GM12878 (cell line): ENCODE measurements at regions not wholly inside any gene's neighbourhood (a gene's known extent, or its start where the extent isn't known, plus 50 kb on each side); places are given as distances from the start of the nearest gene placed in this dataset.

Experiments used
- ATAC-seq: fragments of 200-7000 bp; cut with Tn5 transposase; 3 replicates; pipeline ENCODE4 v1.9.1; 2020; ENCODE audit warnings: mild to moderate bottlenecking, moderate library complexity
- BruUV-seq: library from RNA; stranded (reverse); fragments of 400-500 nt; replicated peaks from 2 replicates; lab custom pipeline; 2021; lab: Mats Ljungman, UMichigan
- CTCF ChIA-PET: fragments of 300-600 bp; sonication (Branson Sonifier 250); formaldehyde crosslinking; extraction: SDS; loops from one replicate; lab custom pipeline; 2021; ENCODE audit warnings: inconsistent platforms; lab: Yijun Ruan, JAX
- POLR2A ChIA-PET: fragments of 350-600 bp; formaldehyde crosslinking; extraction: SDS; loops from one replicate; lab custom pipeline; 2021; ENCODE audit warnings: inconsistent platforms; lab: Charles Lee
- RAD21 ChIA-PET: fragments of 300-600 bp; sonication (Branson Sonifier 250); formaldehyde crosslinking; loops from one replicate; lab custom pipeline; 2023; ENCODE audit warnings: antibody characterized with exemption; ENCODE audit not compliant: unreplicated experiment; lab: Charles Lee
- SMC1A ChIA-PET: fragments of 300-600 bp; sonication (Branson Sonifier 250); formaldehyde crosslinking; loops from one replicate; lab custom pipeline; 2023; ENCODE audit not compliant: unreplicated experiment, uncharacterized antibody; lab: Charles Lee
- DNase-seq: peaks from one replicate; pipeline ENCODE4 v3.0.0-alpha.2; 2011; ENCODE audit warnings: low read depth, low spot score
- FAIRE-seq: peaks from 3 replicates; lab custom pipeline; 2011; peaks lifted over from hg19 to GRCh38; lab: Jason Lieb, UNC
- H2AFZ ChIP-seq: 2 replicates; pipeline ENCODE4 v1.6.0; 2011; ENCODE audit warnings: low read depth, low read length, control low read depth; ENCODE audit not compliant: control insufficient read depth
- H3K27ac ChIP-seq: 2 replicates; pipeline ENCODE4 v1.5.1; 2011; ENCODE audit warnings: control low read depth; ENCODE audit not compliant: control insufficient read depth, insufficient read depth
- H3K27me3 ChIP-seq, 2 experiments: replicated peaks in 1 of 2; 2 replicates each; pipeline versions ENCODE4 v1.6.0 to v1.6.1; 2011; ENCODE audit warnings: low read length in 1 of 2; ENCODE audit not compliant: control insufficient read depth in 2 of 2, insufficient read depth in 2 of 2
- H3K36me3 ChIP-seq, 2 experiments: 2 replicates each; pipeline ENCODE4 v1.5.1; 2011; ENCODE audit warnings: low read length in 1 of 2; ENCODE audit not compliant: control insufficient read depth in 2 of 2, insufficient read depth in 2 of 2
- H3K4me1 ChIP-seq: 2 replicates; pipeline ENCODE4 v1.6.1; 2011; ENCODE audit warnings: mild to moderate bottlenecking, low read length, moderate library complexity, mixed read lengths; ENCODE audit not compliant: control insufficient read depth, insufficient read depth
- H3K4me2 ChIP-seq: 2 replicates; pipeline ENCODE4 v1.6.0; 2011; ENCODE audit warnings: control low read depth; ENCODE audit not compliant: control insufficient read depth, insufficient read depth
- H3K4me3 ChIP-seq: fragments of 200-600 bp; sonication (generic); 2 replicates; pipeline ENCODE4 v1.5.1; 2016
- H3K79me2 ChIP-seq: 2 replicates; pipeline ENCODE4 v1.6.0; 2011; ENCODE audit warnings: low read length; ENCODE audit not compliant: control insufficient read depth, insufficient read depth
- H3K9ac ChIP-seq: 2 replicates; pipeline ENCODE4 v1.8.0; 2011; ENCODE audit warnings: low read length, control low read depth, mixed read lengths; ENCODE audit not compliant: control insufficient read depth, insufficient read depth
- H3K9me3 ChIP-seq: replicated peaks from 3 replicates; pipeline ENCODE4 v1.5.1; 2011; ENCODE audit warnings: mild to moderate bottlenecking, low read length; ENCODE audit not compliant: control insufficient read depth, insufficient read depth
- H4K20me1 ChIP-seq: 2 replicates; pipeline ENCODE4 v1.6.0; 2011; ENCODE audit not compliant: control insufficient read depth, insufficient read depth
- ATF2 ChIP-seq: IDR thresholded peaks from 2 replicates; pipeline ENCODE4 v1.6.1; 2012; ENCODE audit warnings: low read length, inconsistent platforms
- ATF7 ChIP-seq: fragments of 450-650 bp; IDR thresholded peaks from 2 replicates; pipeline ENCODE4 v1.6.1; 2016; ENCODE audit warnings: low read depth, mild to moderate bottlenecking
- BMI1 ChIP-seq: fragments of 450-650 bp; IDR thresholded peaks from 2 replicates; pipeline ENCODE4 v1.6.1; 2016; ENCODE audit warnings: mild to moderate bottlenecking, moderate library complexity, borderline replicate concordance
- FOS ChIP-seq: IDR thresholded peaks from 3 replicates; pipeline ENCODE4 v1.6.1; 2011; ENCODE audit warnings: borderline replicate concordance; ENCODE audit not compliant: insufficient read length; ENCODE audit errors: extremely low read depth
- FOXK2 ChIP-seq: fragments of 450-650 bp; IDR thresholded peaks from 2 replicates; pipeline ENCODE4 v1.6.1; 2017; ENCODE audit warnings: mild to moderate bottlenecking, moderate library complexity
- MEF2A ChIP-seq: IDR thresholded peaks from 2 replicates; pipeline ENCODE4 v1.6.1; 2011; ENCODE audit warnings: low read depth, mild to moderate bottlenecking, low read length, moderate library complexity; ENCODE audit not compliant: insufficient read depth
- MTA2 ChIP-seq: fragments of 450-650 bp; IDR thresholded peaks from 2 replicates; pipeline ENCODE4 v1.6.1; 2016; ENCODE audit warnings: low read depth, mild to moderate bottlenecking, moderate library complexity
- USF1 ChIP-seq: IDR thresholded peaks from 2 replicates; pipeline ENCODE4 v1.6.1; 2011; ENCODE audit warnings: borderline replicate concordance, low read depth, mild to moderate bottlenecking, moderate library complexity, mixed read lengths, low read length; ENCODE audit not compliant: insufficient read depth; ENCODE audit errors: extremely low read length
- ZNF24 ChIP-seq: fragments of 450-650 bp; IDR thresholded peaks from 2 replicates; pipeline ENCODE4 v1.6.1; 2017; ENCODE audit warnings: antibody characterized with exemption, mild to moderate bottlenecking
- WGBS: methylation state at CpG from one replicate; pipeline ENCODE4 v1.1.6; 2016; ENCODE audit warnings: low lambda C conversion rate; ENCODE audit not compliant: insufficient replicate concordance, insufficient coverage; ENCODE audit errors: missing lambda C conversion rate; 5-methylcytosine and 5-hydroxymethylcytosine counted together
- in situ Hi-C: fragments of 300-500 bp; cut with MboI; formaldehyde crosslinking; loops from 9 replicates; pipeline ENCODE4 v1.14.3; 2018; ENCODE audit warnings: mixed read lengths
- intact Hi-C: fragments of 100-400 bp; cut with micrococcal nuclease; formaldehyde crosslinking; loops from one replicate; pipeline ENCODE4 v1.14.2; 2022; ENCODE audit not compliant: unreplicated experiment
- TF ChIP-seq, protein P1 (sequence below): IDR thresholded peaks from 2 replicates; pipeline ENCODE4 v1.6.1; 2011; ENCODE audit warnings: low read depth, low read length, improper control_type of control experiment, borderline replicate concordance

- WGBS: 0% methylated on average over 3 of the region's 3 CpGs
- ChIA-PET SMC1A (no interaction called here), POLR2A (no interaction called here), CTCF (interaction anchor here (0.6 to 1.0 kb wide), 2 partner anchors 42 to 451 kb away, joined by 3 to 4 read pairs; no protein-coding TSS in a partner anchor), RAD21 (no interaction called here)
- no peaks in the 10 kb centered on the region for H3K27me3 ChIP-seq
- no peaks in the 10 kb centered on the region for H3K79me2 ChIP-seq
- BruUV-seq: no TSS peak
- no peak for FAIRE-seq
- intact Hi-C loops (no loop called here), in situ Hi-C loops (no loop called here)
- no peak overlapping the region for H3K9ac ChIP-seq
- ATAC-seq: no peak
- no peak overlapping the region for H2AFZ ChIP-seq
- DNase-seq: no peak
- H3K4me1 ChIP-seq: no peaks in the 10 kb centered on the region
- H3K36me3 ChIP-seq: no peaks in the 10 kb centered on the region
- no peak overlapping the region for H3K4me3 ChIP-seq
- no peaks in the 10 kb centered on the region for H4K20me1 ChIP-seq
- no peaks in the 10 kb centered on the region for H3K9me3 ChIP-seq
- H3K4me2 ChIP-seq: no peak overlapping the region
- H3K27ac ChIP-seq: no peak overlapping the region
- no peak for TF ChIP-seq ZNF24
- no peak for TF ChIP-seq FOXK2
- no peak for TF ChIP-seq MTA2
- no peak for TF ChIP-seq ATF7
- TF ChIP-seq, protein P1, sequence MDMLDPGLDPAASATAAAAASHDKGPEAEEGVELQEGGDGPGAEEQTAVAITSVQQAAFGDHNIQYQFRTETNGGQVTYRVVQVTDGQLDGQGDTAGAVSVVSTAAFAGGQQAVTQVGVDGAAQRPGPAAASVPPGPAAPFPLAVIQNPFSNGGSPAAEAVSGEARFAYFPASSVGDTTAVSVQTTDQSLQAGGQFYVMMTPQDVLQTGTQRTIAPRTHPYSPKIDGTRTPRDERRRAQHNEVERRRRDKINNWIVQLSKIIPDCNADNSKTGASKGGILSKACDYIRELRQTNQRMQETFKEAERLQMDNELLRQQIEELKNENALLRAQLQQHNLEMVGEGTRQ: no peak
- TF ChIP-seq FOS: no peak
- TF ChIP-seq BMI1: no peak
- no peak for TF ChIP-seq MEF2A
- no peak for TF ChIP-seq ATF2
- no peak for TF ChIP-seq USF1
These were observed 444.3 kb upstream of the GCFC2 start for GRCh38 chr2:76154981-76155380.
